ENCODE measurements at regions not wholly inside any gene's neighbourhood (a gene's known extent, or its start where the extent isn't known, plus 50 kb on each side); places are given as distances from the start of the nearest gene placed in this dataset.
"Not testable (repeated sequence)": the region's sequence is repeated elsewhere in the genome, so short reads cannot be mapped to it uniquely, and the experiment has no call there.

- not testable (repeated sequence) for H3K9me3 ChIP-seq (ENCODE audit: control insufficient read depth, low read depth, low read length); H3K4me1 ChIP-seq (ENCODE audit: control insufficient read depth, low read depth, low read length); H3K27ac ChIP-seq (ENCODE audit: low read length); H3K36me3 ChIP-seq (ENCODE audit: control insufficient read depth, low read depth, low read length); H3K4me3 ChIP-seq (ENCODE audit: low read length); H3K9ac ChIP-seq (ENCODE audit: low read length); H3K27me3 ChIP-seq (ENCODE audit: control insufficient read depth, insufficient read depth, low read length)
Measured at GRCh38 chr7:29729534-29730165, 76.7 kb upstream of the WIPF3 start.

- Histone ChIP-seq H3K27ac (ENCODE audit: low read length) (no peak overlapping the region), H3K9ac (ENCODE audit: low read length) (no peak overlapping the region), H3K36me3 (ENCODE audit: control insufficient read depth, low read depth, low read length) (no peaks in the 10 kb centered on the region), H3K4me1 (ENCODE audit: control insufficient read depth, low read depth, low read length) (no peaks in the 10 kb centered on the region), H3K27me3 (ENCODE audit: control insufficient read depth, insufficient read depth, low read length) (no peaks in the 10 kb centered on the region), H3K9me3 (ENCODE audit: control insufficient read depth, low read depth, low read length) (no peaks in the 10 kb centered on the region), H3K4me3 (ENCODE audit: low read length) (no peak overlapping the region)
Measured at GRCh38 chr7:29734246-29734731, 72.0 kb upstream of the WIPF3 start.

GRCh38 chr7:29747645-29748245 lies 58.6 kb upstream of the WIPF3 start:
- H3K9ac ChIP-seq (ENCODE audit: low read length); H3K4me3 ChIP-seq (ENCODE audit: low read length); H3K27me3 ChIP-seq (ENCODE audit: control insufficient read depth, insufficient read depth, low read length); H3K36me3 ChIP-seq (ENCODE audit: control insufficient read depth, low read depth, low read length); H3K9me3 ChIP-seq (ENCODE audit: control insufficient read depth, low read depth, low read length); H3K27ac ChIP-seq (ENCODE audit: low read length); H3K4me1 ChIP-seq (ENCODE audit: control insufficient read depth, low read depth, low read length): not testable (repeated sequence)

GRCh38 chr7:29748286-29749099 lies 57.8 kb upstream of the WIPF3 start:
- H3K9me3 ChIP-seq (ENCODE audit: control insufficient read depth, low read depth, low read length): no peaks in the 10 kb centered on the region
- H3K9ac ChIP-seq (ENCODE audit: low read length): no peak overlapping the region
- H3K27ac ChIP-seq (ENCODE audit: low read length): no peak overlapping the region
- H3K36me3 ChIP-seq (ENCODE audit: control insufficient read depth, low read depth, low read length): no peaks in the 10 kb centered on the region
- no peak overlapping the region for H3K4me3 ChIP-seq (ENCODE audit: low read length)
- H3K27me3 ChIP-seq (ENCODE audit: control insufficient read depth, insufficient read depth, low read length): no peaks in the 10 kb centered on the region
- no peaks in the 10 kb centered on the region for H3K4me1 ChIP-seq (ENCODE audit: control insufficient read depth, low read depth, low read length)

- H3K27ac ChIP-seq (ENCODE audit: low read length): no peak overlapping the region
Measured at GRCh38 chr7:29749701-29750321, 56.5 kb upstream of the WIPF3 start.

GRCh38 chr7:29750373-29750940 lies 55.9 kb upstream of the WIPF3 start:
- H3K4me3 ChIP-seq (ENCODE audit: low read length); H3K9ac ChIP-seq (ENCODE audit: low read length); H3K9me3 ChIP-seq (ENCODE audit: control insufficient read depth, low read depth, low read length); H3K27ac ChIP-seq (ENCODE audit: low read length); H3K36me3 ChIP-seq (ENCODE audit: control insufficient read depth, low read depth, low read length); H3K27me3 ChIP-seq (ENCODE audit: control insufficient read depth, insufficient read depth, low read length); H3K4me1 ChIP-seq (ENCODE audit: control insufficient read depth, low read depth, low read length): not testable (repeated sequence)

More at GRCh38 chr7:29749701-29750321, 56.5 kb upstream of the WIPF3 start:
- no peaks in the 10 kb centered on the region for H3K4me1 ChIP-seq (ENCODE audit: control insufficient read depth, low read depth, low read length)
- H3K4me3 ChIP-seq (ENCODE audit: low read length): no peak overlapping the region
- H3K27me3 ChIP-seq (ENCODE audit: control insufficient read depth, insufficient read depth, low read length): no peaks in the 10 kb centered on the region
- H3K9me3 ChIP-seq (ENCODE audit: control insufficient read depth, low read depth, low read length): no peaks in the 10 kb centered on the region
- no peaks in the 10 kb centered on the region for H3K36me3 ChIP-seq (ENCODE audit: control insufficient read depth, low read depth, low read length)
- H3K9ac ChIP-seq (ENCODE audit: low read length): no peak overlapping the region

- not testable (repeated sequence) for H3K36me3 ChIP-seq (ENCODE audit: control insufficient read depth, low read depth, low read length)
Measured at GRCh38 chr7:29751012-29751411, 55.3 kb upstream of the WIPF3 start.

GRCh38 chr7:29754874-29755490 lies 51.3 kb upstream of the WIPF3 start:
- H3K36me3 ChIP-seq (ENCODE audit: control insufficient read depth, low read depth, low read length): no peaks in the 10 kb centered on the region
- no peak overlapping the region for H3K4me3 ChIP-seq (ENCODE audit: low read length)
- H3K9ac ChIP-seq (ENCODE audit: low read length): no peak overlapping the region
- H3K4me1 ChIP-seq (ENCODE audit: control insufficient read depth, low read depth, low read length): no peaks in the 10 kb centered on the region
- H3K27me3 ChIP-seq (ENCODE audit: control insufficient read depth, insufficient read depth, low read length): no peaks in the 10 kb centered on the region
- H3K9me3 ChIP-seq (ENCODE audit: control insufficient read depth, low read depth, low read length): no peaks in the 10 kb centered on the region
- no peak overlapping the region for H3K27ac ChIP-seq (ENCODE audit: low read length)

More at GRCh38 chr7:29751012-29751411, 55.3 kb upstream of the WIPF3 start:
- H3K27me3 ChIP-seq (ENCODE audit: control insufficient read depth, insufficient read depth, low read length); H3K4me3 ChIP-seq (ENCODE audit: low read length); H3K4me1 ChIP-seq (ENCODE audit: control insufficient read depth, low read depth, low read length); H3K27ac ChIP-seq (ENCODE audit: low read length); H3K9me3 ChIP-seq (ENCODE audit: control insufficient read depth, low read depth, low read length); H3K9ac ChIP-seq (ENCODE audit: low read length): not testable (repeated sequence)

All from iPS-18a (cell line).